Breast epithelium (tissue), 4 donors: ENCODE measurements at regions not wholly inside any gene's neighbourhood (a gene's known extent, or its start where the extent isn't known, plus 50 kb on each side); places are given as distances from the start of the nearest gene placed in this dataset.
"Not testable (repeated sequence)": the region's sequence is repeated elsewhere in the genome, so short reads cannot be mapped to it uniquely, and the experiment has no call there.

Source experiments
- DNase-seq, 2 donors: peaks; one replicate each; pipeline ENCODE4 v3.0.0-alpha.2; 2019; ENCODE audit warnings: low spot score in 2 of 2
- H3K27ac ChIP-seq, 2 donors: fragments of 200-600 bp; sonication (generic) in 1 of 2; one replicate each; pipeline ENCODE4 v1.5.1; 2016 to 2019; ENCODE audit warnings: mild to moderate bottlenecking in 1 of 2
- H3K27me3 ChIP-seq, 2 donors: fragments of 200-600 bp; sonication (generic) in 1 of 2; one replicate each; pipeline versions ENCODE4 v1.5.1 to v1.6.0; 2017 to 2019; ENCODE audit warnings: control low read depth in 1 of 2, mild to moderate bottlenecking in 1 of 2
- H3K36me3 ChIP-seq: fragments of 200-600 bp; one replicate; pipeline ENCODE4 v1.5.1; 2019
- H3K4me1 ChIP-seq, 2 donors: fragments of 200-600 bp; sonication (generic); one replicate each; pipeline ENCODE4 v1.5.1; 2016 to 2019; ENCODE audit warnings: control low read depth in 1 of 2
- H3K4me3 ChIP-seq, 3 donors: fragments of 200-600 bp; sonication (generic); 1 replicate in 2 of 3; 2 replicates in 1 of 3; pipeline ENCODE4 v1.5.1; 2016 to 2019; ENCODE audit warnings: mild to moderate bottlenecking in 3 of 3, moderate library complexity in 2 of 3
- H3K9me3 ChIP-seq, 2 donors: fragments of 200-600 bp; sonication (generic) in 1 of 2; one replicate each; pipeline ENCODE4 v1.5.1; 2016 to 2019; ENCODE audit warnings: control low read depth in 1 of 2
- CTCF ChIP-seq, 3 donors: fragments of 450-650 bp; IDR thresholded peaks; one replicate each; pipeline ENCODE4 v1.5.1; 2016 to 2017; ENCODE audit warnings: antibody characterized with exemption in 3 of 3, mild to moderate bottlenecking in 3 of 3, moderate library complexity in 3 of 3
- POLR2A ChIP-seq: fragments of 450-650 bp; IDR thresholded peaks from one replicate; pipeline ENCODE4 v1.6.1; 2016; ENCODE audit warnings: antibody characterized with exemption, mild to moderate bottlenecking, moderate library complexity
- POLR2AphosphoS5 ChIP-seq, 3 donors: sonication (generic); formaldehyde crosslinking; IDR thresholded peaks; one replicate each; pipeline ENCODE4 v1.6.1; 2017; ENCODE audit warnings: antibody characterized with exemption in 3 of 3
- intact Hi-C: fragments of 100-400 bp; cut with DNase I; formaldehyde crosslinking; loops from one replicate; pipeline ENCODE4 v1.15.1; 2023; ENCODE audit warnings: low total_unique reads

- intact Hi-C loops, result no loop called here
- Histone ChIP-seq H3K27me3 (no peaks in the 10 kb centered on the region), H3K4me3 (no peak overlapping the region), H3K36me3 (no peaks in the 10 kb centered on the region), H3K4me1 (no peaks in the 10 kb centered on the region), H3K9me3 (no peaks in the 10 kb centered on the region), H3K27ac (no peak overlapping the region)
- no peak for DNase-seq
- TF ChIP-seq CTCF (IDR thresholded peaks at IDR 0.05) (no peak), POLR2AphosphoS5 (IDR thresholded peaks at IDR 0.05) (no peak), POLR2A (no peak)
Observed at GRCh38 chr3:81197386-81197785, 564.1 kb downstream of the GBE1 start.

GRCh38 chr3:81195478-81195877, 566.0 kb downstream of the GBE1 start:
- DNase-seq, result no peak
- H3K4me1 ChIP-seq, result no peaks in the 10 kb centered on the region
- TF ChIP-seq CTCF (IDR thresholded peaks at IDR 0.05) (no peak), POLR2AphosphoS5 (IDR thresholded peaks at IDR 0.05) (no peak), POLR2A (no peak)
- intact Hi-C loops, result no loop called here
- H3K36me3 ChIP-seq, result no peaks in the 10 kb centered on the region
- H3K27ac ChIP-seq, result no peak overlapping the region
- H3K27me3 ChIP-seq, result no peaks in the 10 kb centered on the region
- H3K9me3 ChIP-seq, result no peaks in the 10 kb centered on the region
- no peak overlapping the region for H3K4me3 ChIP-seq

- Histone ChIP-seq H3K27ac (no peak overlapping the region), H3K36me3 (no peaks in the 10 kb centered on the region), H3K4me3 (no peak overlapping the region), H3K4me1 (no peaks in the 10 kb centered on the region), H3K9me3 (peaks cover 0 to 6% of the 10 kb centered on the region in 2 donors), H3K27me3 (no peaks in the 10 kb centered on the region)
- TF ChIP-seq POLR2A (no peak), POLR2AphosphoS5 (IDR thresholded peaks at IDR 0.05) (no peak), CTCF (IDR thresholded peaks at IDR 0.05) (no peak)
- DNase-seq, result no peak
- intact Hi-C loops, result no loop called here
Observed at GRCh38 chr3:81186412-81186811, 575.0 kb downstream of the GBE1 start.

GRCh38 chr3:81182086-81182875, 579.2 kb downstream of the GBE1 start:
- intact Hi-C loops, DNase-seq, H3K4me1 ChIP-seq, H3K9me3 ChIP-seq, H3K27me3 ChIP-seq, H3K27ac ChIP-seq, H3K36me3 ChIP-seq, H3K4me3 ChIP-seq: not testable (repeated sequence)

GRCh38 chr3:81173514-81173913, 587.9 kb downstream of the GBE1 start:
- DNase-seq, result no peak
- intact Hi-C loops, result no loop called here
- no peaks in the 10 kb centered on the region for H3K36me3 ChIP-seq
- H3K9me3 ChIP-seq, result no peaks in the 10 kb centered on the region
- H3K4me1 ChIP-seq, result no peaks in the 10 kb centered on the region
- H3K27me3 ChIP-seq, result no peaks in the 10 kb centered on the region
- H3K27ac ChIP-seq, result no peak overlapping the region
- H3K4me3 ChIP-seq, result no peak overlapping the region
- TF ChIP-seq POLR2AphosphoS5 (IDR thresholded peaks at IDR 0.05) (no peak), POLR2A (no peak), CTCF (IDR thresholded peaks at IDR 0.05) (no peak)
